ENCODE measurements at regions not wholly inside any gene's neighbourhood (a gene's known extent, or its start where the extent isn't known, plus 50 kb on each side); places are given as distances from the start of the nearest gene placed in this dataset.

DNA sequence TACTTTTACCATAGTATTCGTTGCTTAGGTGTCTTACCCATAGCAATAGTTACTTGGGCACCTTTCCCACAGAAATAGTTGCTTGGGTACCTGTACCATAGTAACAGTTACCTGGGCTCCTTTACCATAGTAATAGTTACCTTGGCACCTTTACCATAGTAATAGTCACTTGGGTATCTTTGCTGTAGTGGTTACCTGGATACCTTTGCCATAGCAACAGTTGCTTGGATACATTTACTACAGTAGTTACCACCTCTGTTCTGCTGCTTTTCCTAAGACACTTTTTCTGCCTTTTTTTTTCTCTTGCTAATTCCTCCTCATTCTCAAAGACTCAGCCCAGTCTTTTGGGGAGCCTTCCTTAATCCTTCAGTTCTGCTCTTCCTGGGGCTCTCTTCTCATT lies 272.8 kb upstream of the PUDP start:
- Histone ChIP-seq H3K4me3 (no peak overlapping the region), H3K36me3 (no peaks in the 10 kb centered on the region), H3K4me1 (no peaks in the 10 kb centered on the region), H3K9me3 (no peaks in the 10 kb centered on the region), H3K27ac (no peak overlapping the region), H3K27me3 (no peaks in the 10 kb centered on the region)
- 69 to 86% methylated on average over 1 of the region's 1 CpG for WGBS, 2 donors
- intact Hi-C loops (cut with DNase I): no loop called here
- DNase-seq: no peak
- TF ChIP-seq CTCF (IDR thresholded peaks at IDR 0.05) (no peak), POLR2A (IDR thresholded peaks at IDR 0.05) (no peak)

DNA sequence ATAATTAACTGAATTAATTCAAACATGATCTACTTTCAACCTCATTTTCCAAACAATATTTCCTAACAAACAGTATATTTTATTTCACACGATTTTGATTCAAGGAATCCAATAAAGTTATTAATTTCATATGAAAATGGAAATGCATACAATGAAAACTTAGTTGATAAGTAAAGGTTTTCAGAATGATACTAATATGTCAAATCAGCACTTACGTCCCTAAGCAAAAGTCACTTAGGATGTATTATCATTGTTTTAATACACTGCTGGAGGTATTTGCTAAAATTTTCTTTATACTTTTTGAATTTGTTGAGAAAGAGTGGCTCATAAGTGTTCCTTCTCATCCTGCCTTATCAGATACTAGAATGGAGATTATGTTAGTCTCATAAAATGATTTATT lies 266.8 kb upstream of the PUDP start:
- Histone ChIP-seq H3K27me3 (no peaks in the 10 kb centered on the region), H3K9me3 (no peaks in the 10 kb centered on the region), H3K4me3 (no peak overlapping the region), H3K27ac (no peak overlapping the region), H3K36me3 (no peaks in the 10 kb centered on the region), H3K4me1 (no peaks in the 10 kb centered on the region)
- intact Hi-C loops (cut with DNase I): no loop called here
- TF ChIP-seq POLR2A (IDR thresholded peaks at IDR 0.05) (no peak), CTCF (IDR thresholded peaks at IDR 0.05) (no peak)
- DNase-seq: no peak
- WGBS, 2 donors: 73 to 74% methylated on average over 2 of the region's 2 CpGs

DNA sequence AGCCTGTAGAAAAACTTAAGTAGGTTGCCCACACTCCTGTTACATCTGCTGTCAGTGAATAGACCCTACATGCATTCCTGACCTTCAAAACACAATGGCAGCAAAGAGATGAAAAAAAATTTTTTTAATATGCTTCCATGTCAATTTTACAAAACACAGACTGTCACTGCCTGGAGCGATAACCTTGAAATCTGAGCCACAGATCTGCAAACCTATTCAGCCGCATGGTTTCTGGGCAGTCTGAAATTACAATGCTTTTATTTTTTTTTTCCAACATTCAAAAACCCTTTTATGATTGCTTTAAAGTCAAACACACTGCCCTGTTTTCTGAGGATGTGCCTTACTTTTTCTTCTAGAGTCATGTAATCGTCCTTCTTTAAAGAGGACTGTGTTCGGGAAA lies 264.9 kb upstream of the PUDP start:
- Histone ChIP-seq H3K9me3 (no peaks in the 10 kb centered on the region), H3K4me1 (no peaks in the 10 kb centered on the region), H3K27me3 (no peaks in the 10 kb centered on the region), H3K27ac (no peak overlapping the region), H3K36me3 (no peaks in the 10 kb centered on the region), H3K4me3 (no peak overlapping the region)
- TF ChIP-seq POLR2A (IDR thresholded peaks at IDR 0.05) (no peak), CTCF (IDR thresholded peaks at IDR 0.05) (no peak)
- intact Hi-C loops (cut with DNase I): no loop called here
- DNase-seq: no peak
- 82 to 84% methylated on average over 3 to 4 of the region's 4 CpGs for WGBS, 2 donors

GRCh38 chrX:7409866-7410265 lies 261.9 kb upstream of the PUDP start:
- WGBS, 2 donors: 70 to 85% methylated on average over 4 to 5 of the region's 5 CpGs
- no peaks in the 10 kb centered on the region for H3K9me3 ChIP-seq
- H3K4me1 ChIP-seq: no peaks in the 10 kb centered on the region
- H3K36me3 ChIP-seq: no peaks in the 10 kb centered on the region
- no peak overlapping the region for H3K4me3 ChIP-seq
- intact Hi-C loops (cut with DNase I): no loop called here
- no peaks in the 10 kb centered on the region for H3K27me3 ChIP-seq
- TF ChIP-seq CTCF (IDR thresholded peaks at IDR 0.05): no peak
- DNase-seq: no peak
- no peak overlapping the region for H3K27ac ChIP-seq

DNA sequence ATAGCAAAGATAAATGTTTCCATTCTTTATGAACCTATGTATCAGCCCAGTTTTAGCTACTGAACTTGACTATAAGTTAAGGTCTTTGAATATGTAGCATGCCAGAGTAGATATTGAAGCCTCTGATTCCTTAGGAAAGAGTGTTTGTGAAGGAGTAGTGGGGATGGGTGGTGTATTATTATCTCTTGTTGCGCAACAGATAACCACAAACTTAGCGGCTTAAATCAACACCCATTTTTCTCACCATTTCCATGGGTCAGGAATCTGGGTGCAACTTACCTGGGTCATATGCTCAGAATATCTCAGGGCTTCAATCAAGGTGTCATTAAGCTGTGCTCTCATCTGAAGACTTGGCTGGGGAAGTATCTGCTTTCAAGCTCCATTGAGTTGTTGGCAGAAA lies 251.4 kb upstream of the PUDP start:
- no peak overlapping the region for H3K27ac ChIP-seq
- H3K36me3 ChIP-seq: no peaks in the 10 kb centered on the region
- no peak overlapping the region for H3K4me3 ChIP-seq
- intact Hi-C loops (cut with DNase I): no loop called here
- H3K27me3 ChIP-seq: no peaks in the 10 kb centered on the region
- 84% methylated on average over 2 of the region's 2 CpGs; no CpG with 5 or more reads in 1 of the 2 donors for WGBS, 2 donors
- no peak for DNase-seq
- no peak for TF ChIP-seq POLR2A (IDR thresholded peaks at IDR 0.05)
- no peak for TF ChIP-seq CTCF (IDR thresholded peaks at IDR 0.05)
- H3K4me1 ChIP-seq: no peaks in the 10 kb centered on the region
- no peaks in the 10 kb centered on the region for H3K9me3 ChIP-seq

Measured in esophagus squamous epithelium (tissue), 5 donors.